PFSK-1 (cell line): ENCODE measurements at regions not wholly inside any gene's neighbourhood (a gene's known extent, or its start where the extent isn't known, plus 50 kb on each side); places are given as distances from the start of the nearest gene placed in this dataset.

Experiments used
- FOXP2 ChIP-seq: optimal IDR thresholded peaks from 2 replicates; pipeline ENCODE3; 2011; ENCODE audit warnings: borderline replicate concordance, control low read depth, inconsistent platforms; ENCODE audit not compliant: insufficient read depth; ENCODE audit errors: extremely low read length, extremely low read depth
- POLR2AphosphoS5 ChIP-seq: IDR thresholded peaks from 2 replicates; pipeline ENCODE4 v1.6.1; 2012; ENCODE audit warnings: low read depth, mild to moderate bottlenecking, control low read depth, low read length, moderate library complexity
- SIN3A ChIP-seq: IDR thresholded peaks from 2 replicates; pipeline ENCODE4 v1.6.1; 2012; ENCODE audit warnings: mild to moderate bottlenecking, low read length, moderate library complexity, borderline replicate concordance; ENCODE audit not compliant: insufficient read depth
- TAF1 ChIP-seq: IDR thresholded peaks from 2 replicates; pipeline ENCODE4 v1.6.1; 2012; ENCODE audit warnings: low read length, control low read depth, borderline replicate concordance; ENCODE audit not compliant: insufficient read depth
- TF ChIP-seq, protein P1 (sequence below), 2 experiments: IDR thresholded peaks; 2 replicates each; pipeline versions ENCODE4 v1.6.1 to v1.8.0; 2011 to 2012; ENCODE audit warnings: low read depth in 2 of 2, low read length in 2 of 2, control low read depth in 1 of 2, inconsistent platforms in 1 of 2, mild to moderate bottlenecking in 1 of 2, moderate library complexity in 1 of 2; ENCODE audit not compliant: insufficient read depth in 1 of 2

DNA sequence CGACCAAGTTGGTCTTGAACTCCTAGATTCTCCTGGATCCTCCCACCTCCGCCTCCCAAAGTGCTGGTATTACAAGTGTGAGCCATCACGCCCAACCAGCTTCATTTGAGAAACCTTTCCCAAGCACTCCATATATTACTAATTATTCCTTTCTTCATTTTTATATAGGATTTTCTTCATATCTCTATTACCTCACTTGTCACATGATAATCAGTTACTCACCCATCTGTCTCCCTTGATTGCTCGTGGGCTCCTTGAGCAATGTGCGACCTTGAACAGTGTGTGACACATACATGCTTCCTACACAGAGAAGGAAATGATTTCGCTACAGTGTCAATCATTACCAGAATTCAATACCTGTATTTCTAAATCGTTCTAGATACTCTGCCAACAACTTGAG lies 110.7 kb upstream of the C2CD4B start:
- TF ChIP-seq TAF1 (no peak), SIN3A (no peak), POLR2AphosphoS5 (no peak), FOXP2 (no peak)
- TF ChIP-seq, protein P1, sequence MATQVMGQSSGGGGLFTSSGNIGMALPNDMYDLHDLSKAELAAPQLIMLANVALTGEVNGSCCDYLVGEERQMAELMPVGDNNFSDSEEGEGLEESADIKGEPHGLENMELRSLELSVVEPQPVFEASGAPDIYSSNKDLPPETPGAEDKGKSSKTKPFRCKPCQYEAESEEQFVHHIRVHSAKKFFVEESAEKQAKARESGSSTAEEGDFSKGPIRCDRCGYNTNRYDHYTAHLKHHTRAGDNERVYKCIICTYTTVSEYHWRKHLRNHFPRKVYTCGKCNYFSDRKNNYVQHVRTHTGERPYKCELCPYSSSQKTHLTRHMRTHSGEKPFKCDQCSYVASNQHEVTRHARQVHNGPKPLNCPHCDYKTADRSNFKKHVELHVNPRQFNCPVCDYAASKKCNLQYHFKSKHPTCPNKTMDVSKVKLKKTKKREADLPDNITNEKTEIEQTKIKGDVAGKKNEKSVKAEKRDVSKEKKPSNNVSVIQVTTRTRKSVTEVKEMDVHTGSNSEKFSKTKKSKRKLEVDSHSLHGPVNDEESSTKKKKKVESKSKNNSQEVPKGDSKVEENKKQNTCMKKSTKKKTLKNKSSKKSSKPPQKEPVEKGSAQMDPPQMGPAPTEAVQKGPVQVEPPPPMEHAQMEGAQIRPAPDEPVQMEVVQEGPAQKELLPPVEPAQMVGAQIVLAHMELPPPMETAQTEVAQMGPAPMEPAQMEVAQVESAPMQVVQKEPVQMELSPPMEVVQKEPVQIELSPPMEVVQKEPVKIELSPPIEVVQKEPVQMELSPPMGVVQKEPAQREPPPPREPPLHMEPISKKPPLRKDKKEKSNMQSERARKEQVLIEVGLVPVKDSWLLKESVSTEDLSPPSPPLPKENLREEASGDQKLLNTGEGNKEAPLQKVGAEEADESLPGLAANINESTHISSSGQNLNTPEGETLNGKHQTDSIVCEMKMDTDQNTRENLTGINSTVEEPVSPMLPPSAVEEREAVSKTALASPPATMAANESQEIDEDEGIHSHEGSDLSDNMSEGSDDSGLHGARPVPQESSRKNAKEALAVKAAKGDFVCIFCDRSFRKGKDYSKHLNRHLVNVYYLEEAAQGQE (IDR thresholded peaks at IDR 0.05; ENCODE audit: insufficient read depth in 1 of 2, low read depth in 2 of 2, low read length in 2 of 2): no peak
